ENCODE measurements at regions not wholly inside any gene's neighbourhood (a gene's known extent, or its start where the extent isn't known, plus 50 kb on each side); places are given as distances from the start of the nearest gene placed in this dataset.

GRCh38 chr1:90850898-90851710 is 134.0 kb upstream of the BARHL2 start:
- H3K27me3 Mint-ChIP-seq (ENCODE audit: low read depth) = peaks cover 57% of the 10 kb centered on the region
- no peaks in the 10 kb centered on the region for H3K36me3 Mint-ChIP-seq (ENCODE audit: low read depth)
- no peak overlapping the region for H3K27ac Mint-ChIP-seq
- H3K4me3 Mint-ChIP-seq = peak overlapping the region; percentile 82 to 87 (median 87)
- peak; percentile 84 to 94 (median 91) for TF ChIP-seq CTCF (IDR thresholded peaks at IDR 0.05; ENCODE audit: unreplicated experiment in 3 of 3)
- peaks cover 8% of the 10 kb centered on the region for H3K4me1 Mint-ChIP-seq
- no peaks in the 10 kb centered on the region for H3K9me3 Mint-ChIP-seq

DNA sequence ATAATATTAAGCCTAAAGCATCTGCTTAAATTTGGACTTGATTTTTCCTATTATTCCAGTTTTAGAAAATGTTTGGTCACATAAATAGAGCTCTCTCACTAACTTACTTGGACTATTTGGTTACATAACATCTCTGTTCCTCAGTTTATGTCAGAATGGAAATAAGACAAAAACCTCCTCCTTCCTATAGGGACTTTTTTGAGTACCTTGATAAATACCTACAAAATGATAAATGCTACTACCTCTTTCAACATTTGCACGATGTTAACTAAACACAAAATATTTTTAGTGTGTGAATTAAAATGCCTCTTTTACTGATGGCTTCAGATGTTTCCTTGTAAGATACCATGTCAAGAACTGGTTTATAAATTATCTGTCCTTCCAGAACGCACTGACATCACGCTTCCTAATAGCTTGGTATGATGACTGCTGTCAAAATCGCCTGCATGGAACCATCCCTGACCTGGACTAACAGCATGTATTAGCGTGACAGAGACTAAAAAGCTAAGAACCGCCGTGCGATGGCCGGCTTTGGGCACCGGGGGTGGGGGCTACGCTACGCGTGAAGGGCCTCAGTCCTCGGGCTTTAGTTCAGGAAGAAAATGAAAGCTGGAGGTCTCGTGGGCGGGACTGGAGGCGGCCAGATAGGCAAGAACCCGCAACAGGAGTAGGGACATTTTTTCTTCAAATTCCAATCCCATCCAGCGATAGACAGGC is 133.2 kb upstream of the BARHL2 start:
- H3K27me3 Mint-ChIP-seq (ENCODE audit: low read depth) = peaks cover 65% of the 10 kb centered on the region
- H3K9me3 Mint-ChIP-seq = no peaks in the 10 kb centered on the region
- no peaks in the 10 kb centered on the region for H3K36me3 Mint-ChIP-seq (ENCODE audit: low read depth)
- H3K4me3 Mint-ChIP-seq = peak overlapping the region; percentile 82 to 87 (median 87)
- H3K27ac Mint-ChIP-seq = no peak overlapping the region
- no peak for TF ChIP-seq CTCF (IDR thresholded peaks at IDR 0.05; ENCODE audit: unreplicated experiment in 3 of 3)
- H3K4me1 Mint-ChIP-seq = peaks cover 8% of the 10 kb centered on the region

GRCh38 chr1:90841473-90841872 is 124.4 kb upstream of the BARHL2 start:
- no peaks in the 10 kb centered on the region for H3K9me3 Mint-ChIP-seq
- H3K27me3 Mint-ChIP-seq (ENCODE audit: low read depth) = peaks cover 100% of the 10 kb centered on the region
- no peak for TF ChIP-seq CTCF (IDR thresholded peaks at IDR 0.05; ENCODE audit: unreplicated experiment in 3 of 3)
- no peak overlapping the region for H3K4me3 Mint-ChIP-seq
- no peaks in the 10 kb centered on the region for H3K36me3 Mint-ChIP-seq (ENCODE audit: low read depth)
- H3K4me1 Mint-ChIP-seq = peaks cover 2% of the 10 kb centered on the region
- H3K27ac Mint-ChIP-seq = no peak overlapping the region

DNA sequence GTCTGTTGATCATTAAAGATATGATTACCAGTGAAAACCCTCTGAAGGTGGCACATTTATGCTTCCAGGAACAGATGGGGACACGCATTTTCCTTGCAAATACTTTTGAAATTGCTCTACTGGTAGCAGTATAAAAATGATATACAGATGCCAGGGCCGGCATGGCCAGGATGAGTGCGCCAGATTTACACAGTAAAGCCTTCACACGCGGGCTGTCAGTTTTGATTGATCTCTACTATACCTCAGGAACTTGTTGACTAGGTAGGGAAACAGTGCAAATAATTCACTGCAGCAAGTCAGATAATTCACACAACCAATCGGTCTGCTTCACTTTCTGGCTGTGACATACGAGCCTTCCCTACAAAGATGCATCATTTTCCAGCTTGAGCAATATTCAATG is 123.2 kb upstream of the BARHL2 start:
- TF ChIP-seq CTCF (IDR thresholded peaks at IDR 0.05; ENCODE audit: unreplicated experiment in 3 of 3) = no peak
- Mint-ChIP-seq H3K4me3 (no peak overlapping the region), H3K27ac (no peak overlapping the region), H3K36me3 (ENCODE audit: low read depth) (no peaks in the 10 kb centered on the region), H3K27me3 (ENCODE audit: low read depth) (peaks cover 100% of the 10 kb centered on the region), H3K4me1 (peaks cover 6% of the 10 kb centered on the region), H3K9me3 (no peaks in the 10 kb centered on the region)

DNA sequence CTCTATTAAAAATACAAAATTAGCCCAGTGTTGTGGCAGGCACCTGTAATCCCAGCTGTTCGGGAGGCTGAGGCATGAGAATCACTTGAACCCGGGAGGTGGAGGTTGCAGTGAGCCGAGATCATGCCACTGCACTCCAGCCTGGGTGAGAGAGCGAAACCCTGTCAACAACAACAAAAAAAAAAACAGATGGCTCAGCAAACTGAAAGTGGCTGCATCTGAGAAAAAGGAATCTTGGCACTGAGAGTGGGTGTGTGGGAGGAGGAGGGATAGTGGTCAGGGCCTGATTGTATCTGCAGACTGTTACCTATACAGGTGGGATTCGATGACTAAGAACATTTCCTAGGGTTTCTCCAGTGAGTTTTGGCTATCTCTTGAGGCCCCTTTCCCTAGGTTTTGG is 122.2 kb upstream of the BARHL2 start:
- Mint-ChIP-seq H3K36me3 (ENCODE audit: low read depth) (no peaks in the 10 kb centered on the region), H3K27ac (no peak overlapping the region), H3K27me3 (ENCODE audit: low read depth) (peaks cover 100% of the 10 kb centered on the region), H3K4me3 (no peak overlapping the region), H3K9me3 (no peaks in the 10 kb centered on the region), H3K4me1 (peaks cover 16% of the 10 kb centered on the region)
- no peak for TF ChIP-seq CTCF (IDR thresholded peaks at IDR 0.05; ENCODE audit: unreplicated experiment in 3 of 3)
